ENCODE measurements at regions not wholly inside any gene's neighbourhood (a gene's known extent, or its start where the extent isn't known, plus 50 kb on each side); places are given as distances from the start of the nearest gene placed in this dataset.

DNA sequence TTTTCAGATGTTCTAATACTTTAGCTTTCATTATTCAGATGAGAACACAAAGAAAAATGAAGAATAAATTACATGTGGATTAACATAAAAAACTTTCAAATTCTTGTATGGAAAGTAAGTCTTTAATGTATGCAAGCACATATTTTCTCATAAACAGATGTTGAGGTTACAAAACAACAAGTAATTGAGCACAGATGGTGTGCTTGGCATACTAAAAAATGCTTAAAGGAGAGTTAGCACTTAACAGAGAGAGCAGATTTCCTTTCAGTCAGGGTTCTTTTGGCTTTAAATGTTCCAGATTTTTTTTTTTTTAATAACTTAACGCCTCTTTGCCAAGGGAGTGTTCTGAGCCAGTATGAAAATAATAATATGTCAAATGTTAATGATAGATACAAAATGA lies 96.0 kb downstream of the RASSF9 start:
- H3K4me3 ChIP-seq (ENCODE audit: low read depth, poor library complexity, severe bottlenecking), result no peak overlapping the region
- intact Hi-C loops (cut with DNase I; ENCODE audit: low total_unique reads), result no loop called here
- TF ChIP-seq POLR2A (IDR thresholded peaks at IDR 0.05), result no peak
- DNase-seq (ENCODE audit: low spot score in 2 of 2), result no peak
- 21 to 31% methylated on average over 1 of the region's 1 CpG for WGBS, 2 donors

GRCh38 chr12:85741046-85741445 lies 95.2 kb downstream of the RASSF9 start:
- intact Hi-C loops (cut with DNase I; ENCODE audit: low total_unique reads), result no loop called here
- no peak for TF ChIP-seq POLR2A (IDR thresholded peaks at IDR 0.05)
- TF ChIP-seq, protein P1, sequence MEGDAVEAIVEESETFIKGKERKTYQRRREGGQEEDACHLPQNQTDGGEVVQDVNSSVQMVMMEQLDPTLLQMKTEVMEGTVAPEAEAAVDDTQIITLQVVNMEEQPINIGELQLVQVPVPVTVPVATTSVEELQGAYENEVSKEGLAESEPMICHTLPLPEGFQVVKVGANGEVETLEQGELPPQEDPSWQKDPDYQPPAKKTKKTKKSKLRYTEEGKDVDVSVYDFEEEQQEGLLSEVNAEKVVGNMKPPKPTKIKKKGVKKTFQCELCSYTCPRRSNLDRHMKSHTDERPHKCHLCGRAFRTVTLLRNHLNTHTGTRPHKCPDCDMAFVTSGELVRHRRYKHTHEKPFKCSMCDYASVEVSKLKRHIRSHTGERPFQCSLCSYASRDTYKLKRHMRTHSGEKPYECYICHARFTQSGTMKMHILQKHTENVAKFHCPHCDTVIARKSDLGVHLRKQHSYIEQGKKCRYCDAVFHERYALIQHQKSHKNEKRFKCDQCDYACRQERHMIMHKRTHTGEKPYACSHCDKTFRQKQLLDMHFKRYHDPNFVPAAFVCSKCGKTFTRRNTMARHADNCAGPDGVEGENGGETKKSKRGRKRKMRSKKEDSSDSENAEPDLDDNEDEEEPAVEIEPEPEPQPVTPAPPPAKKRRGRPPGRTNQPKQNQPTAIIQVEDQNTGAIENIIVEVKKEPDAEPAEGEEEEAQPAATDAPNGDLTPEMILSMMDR (IDR thresholded peaks at IDR 0.05), result no peak

DNA sequence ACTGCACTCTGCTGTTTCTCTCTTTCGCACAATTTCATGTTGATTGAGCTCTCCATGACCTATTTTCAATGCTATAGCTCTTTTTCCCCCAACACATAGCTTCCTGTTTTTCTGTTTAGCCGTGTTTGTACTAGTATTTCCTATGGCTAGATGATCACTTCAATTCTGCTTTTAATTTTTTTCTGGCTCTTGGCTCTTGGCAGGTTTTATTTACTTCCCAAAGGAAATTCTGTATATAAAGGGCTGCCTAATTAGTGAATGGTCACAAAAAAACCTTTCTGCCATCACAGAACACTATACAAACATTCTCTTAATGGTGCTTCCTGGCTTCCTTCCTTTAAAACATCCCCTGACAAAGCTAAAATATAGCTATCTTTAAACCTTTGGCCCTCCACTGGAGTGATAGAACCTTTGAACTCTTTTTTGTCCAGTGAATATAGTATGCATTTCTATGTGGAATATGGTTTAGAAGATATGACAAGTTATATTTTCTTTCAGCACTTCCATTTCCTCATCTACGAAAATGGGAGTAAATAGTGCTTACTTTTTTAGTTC lies 88.2 kb downstream of the RASSF9 start:
- no peak overlapping the region for H3K4me3 ChIP-seq (ENCODE audit: low read depth, poor library complexity, severe bottlenecking)
- WGBS, 2 donors, result 14 to 38% methylated on average over 3 of the region's 3 CpGs
- DNase-seq (ENCODE audit: low spot score in 2 of 2), result no peak
- TF ChIP-seq POLR2A (IDR thresholded peaks at IDR 0.05), result no peak
- TF ChIP-seq, protein P1 (IDR thresholded peaks at IDR 0.05), result no peak
- intact Hi-C loops (cut with DNase I; ENCODE audit: low total_unique reads), result no loop called here

More at GRCh38 chr12:85741046-85741445, 95.2 kb downstream of the RASSF9 start:
- no peak overlapping the region for H3K4me3 ChIP-seq (ENCODE audit: low read depth, poor library complexity, severe bottlenecking)
- DNase-seq (ENCODE audit: low spot score in 2 of 2), result no peak

Data from lower leg skin (tissue), 4 donors.